KG1 (cell line): ENCODE measurements at regions not wholly inside any gene's neighbourhood (a gene's known extent, or its start where the extent isn't known, plus 50 kb on each side); places are given as distances from the start of the nearest gene placed in this dataset.
"Not testable (repeated sequence)": the region's sequence is repeated elsewhere in the genome, so short reads cannot be mapped to it uniquely, and the experiment has no call there.

Experiments used
- DNase-seq: peaks from one replicate; lab custom pipeline; 2025; lab: John Stamatoyannopoulos, UW

DNA sequence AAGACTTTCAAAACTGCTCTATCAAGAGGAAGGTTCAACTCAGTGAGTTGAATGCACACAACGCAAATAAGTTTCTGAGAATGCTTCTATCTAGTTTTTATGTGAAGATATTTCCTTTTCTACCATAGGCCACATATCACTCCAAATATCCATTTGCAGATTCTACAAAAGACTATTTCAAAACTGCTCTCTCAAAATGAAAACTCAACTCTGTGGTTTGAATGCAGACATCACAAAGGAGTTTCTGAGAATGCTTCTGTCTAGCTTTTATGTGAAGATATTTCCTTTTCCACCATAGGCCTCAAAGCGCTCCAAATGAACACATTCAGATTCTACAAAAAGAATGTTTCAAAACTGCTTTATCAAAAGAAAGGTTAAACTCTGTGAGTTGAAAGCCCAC is 1093.1 kb upstream of the DEFB115 start:
- not testable (repeated sequence) for DNase-seq

DNA sequence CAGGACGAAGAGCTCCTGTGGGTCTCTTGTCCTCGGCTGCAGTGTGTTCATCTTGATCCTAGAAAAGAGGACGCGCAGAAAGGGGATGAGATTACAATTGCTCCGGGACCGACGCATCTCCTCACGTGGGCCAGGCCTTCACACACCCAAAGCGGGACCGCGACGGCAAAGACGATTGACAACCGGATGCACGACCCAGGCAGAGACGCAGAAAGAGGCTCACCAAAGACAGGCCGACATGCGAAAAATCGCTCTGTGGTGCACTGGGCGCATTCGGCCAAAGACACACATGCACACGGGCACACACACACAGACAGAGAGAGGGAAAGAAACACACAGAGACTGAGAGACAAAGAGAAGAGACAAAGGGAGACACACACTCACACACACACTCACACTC is 1089.9 kb upstream of the DEFB115 start:
- DNase-seq, result no peak

DNA sequence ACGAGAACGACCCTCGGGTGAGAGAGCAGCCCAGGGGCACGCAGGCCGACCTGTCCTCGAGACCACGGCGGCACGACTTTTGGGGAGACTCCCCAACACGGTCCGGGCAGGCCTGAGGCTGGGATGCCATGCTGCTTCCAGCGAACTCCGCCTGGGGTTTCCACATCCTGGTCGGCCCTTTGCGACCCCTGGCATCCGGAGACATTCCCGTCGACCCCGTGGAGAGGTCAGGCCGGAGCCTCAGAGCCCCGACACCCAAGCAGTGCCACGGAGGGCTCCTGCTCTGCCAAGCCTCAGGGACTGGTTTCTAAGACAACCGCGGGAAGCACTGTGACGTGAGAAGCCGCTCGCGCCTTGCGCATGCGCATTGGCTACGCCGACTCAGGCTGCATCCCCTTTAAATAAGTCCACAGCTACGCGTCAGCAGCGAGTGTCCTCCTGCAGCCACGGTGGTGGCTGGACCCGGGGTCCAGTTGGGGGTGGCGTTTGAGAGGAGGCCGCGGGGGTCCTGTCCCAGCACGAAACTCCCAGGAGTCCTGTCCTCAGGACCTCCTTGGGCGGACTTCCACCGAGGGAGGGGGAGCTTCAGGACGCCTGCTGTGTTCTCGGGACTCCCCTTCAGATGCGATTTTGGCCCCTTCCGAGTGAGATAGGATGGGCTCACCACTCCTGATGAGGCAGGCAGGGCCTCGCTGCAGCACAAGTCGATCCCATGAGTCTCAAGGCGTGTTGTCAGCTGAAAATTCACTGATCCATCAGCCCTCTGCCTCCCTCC is 1089.3 kb upstream of the DEFB115 start:
- DNase-seq, result no peak

DNA sequence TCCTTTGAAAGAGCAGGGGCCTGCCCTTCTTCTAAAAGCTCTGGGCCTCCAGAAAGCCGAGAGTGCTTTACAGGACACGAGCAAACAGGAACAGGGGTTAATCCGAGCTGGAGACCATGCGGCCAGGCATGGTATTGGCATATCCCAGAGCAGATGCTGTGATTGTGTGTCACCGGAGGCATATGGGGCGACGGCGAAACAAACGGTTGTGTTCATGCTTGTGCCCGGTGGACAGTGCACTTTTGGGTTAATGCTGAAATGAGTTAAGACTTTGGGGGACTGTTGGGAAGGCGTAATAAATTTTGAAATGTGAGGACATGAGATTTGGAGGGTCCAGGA is 1088.7 kb upstream of the DEFB115 start:
- no peak for DNase-seq

DNA sequence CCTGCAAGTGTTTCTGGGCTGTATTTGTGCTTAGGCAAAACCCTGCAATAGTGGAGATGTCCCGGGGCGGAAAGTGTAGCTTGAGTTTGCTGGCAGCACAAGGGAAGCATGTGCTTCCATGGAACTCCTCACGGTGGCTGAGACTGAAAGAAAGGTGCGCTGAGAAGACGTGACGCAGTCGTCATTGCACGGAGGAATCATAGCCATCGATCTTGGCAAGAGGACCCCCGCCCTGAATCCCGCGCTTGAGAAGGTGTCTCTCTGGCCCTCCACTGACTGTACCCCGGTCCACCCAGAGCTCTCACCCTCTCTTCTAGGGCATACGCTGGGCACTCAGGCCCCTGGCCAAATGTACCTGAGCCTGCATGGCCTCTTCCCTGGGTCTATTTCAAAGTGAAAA is 1081.8 kb upstream of the DEFB115 start:
- no peak for DNase-seq

DNA sequence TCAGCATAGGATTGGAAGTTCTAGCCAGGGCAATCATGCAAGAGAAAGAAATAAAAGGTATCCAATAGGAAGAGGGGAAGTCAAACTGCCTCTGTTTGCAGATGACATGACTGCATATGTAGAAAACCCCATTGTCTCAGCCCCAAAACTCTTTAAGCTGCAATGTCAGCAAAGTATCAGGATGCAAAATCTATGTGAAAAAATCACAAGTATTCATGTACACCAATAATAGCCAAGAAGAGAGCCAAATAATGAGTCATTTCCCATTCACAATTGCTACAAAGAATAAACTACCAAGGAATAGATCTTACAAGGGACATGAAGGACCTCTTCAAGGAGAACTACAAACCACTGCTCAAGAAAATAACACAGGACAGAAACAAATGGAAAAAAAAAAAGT is 1074.3 kb upstream of the DEFB115 start:
- not testable (repeated sequence) for DNase-seq

DNA sequence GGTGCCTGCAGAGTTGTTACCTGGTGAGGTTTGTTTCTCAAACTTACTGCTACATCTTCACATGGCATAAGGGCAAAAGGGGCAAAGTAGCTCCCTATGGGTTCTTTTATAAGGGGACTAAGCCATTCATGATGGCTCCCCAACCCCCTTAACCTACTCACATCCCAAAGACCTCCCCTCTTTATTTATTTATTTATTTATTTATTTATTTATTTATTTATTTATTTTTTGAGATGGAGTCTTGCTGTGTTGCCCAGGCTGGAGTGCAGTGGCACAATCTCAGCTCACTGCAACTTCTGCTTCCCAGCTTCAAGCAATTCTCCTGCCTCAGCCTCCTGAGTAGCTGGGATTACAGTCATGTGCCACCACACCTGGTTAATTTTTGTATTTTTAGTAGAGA is 1065.7 kb upstream of the DEFB115 start:
- DNase-seq, result not testable (repeated sequence)

DNA sequence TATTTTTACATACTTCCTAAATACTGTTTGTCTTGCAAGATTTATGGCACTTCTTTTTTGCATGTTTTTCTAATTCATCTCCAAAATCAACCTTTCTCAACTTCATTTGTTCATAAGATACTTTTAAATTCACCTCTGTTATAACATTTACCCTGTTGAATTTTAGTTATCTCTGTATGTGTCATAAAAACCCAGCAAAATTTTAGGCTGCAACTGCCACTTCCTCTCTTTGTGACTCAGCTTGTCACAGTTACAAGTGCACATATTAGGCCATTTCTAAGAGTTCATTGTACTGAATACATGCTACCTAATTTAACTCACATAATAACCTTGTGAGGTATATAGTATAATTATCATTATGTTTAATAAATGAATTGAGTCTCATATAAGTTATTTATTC is 1023.0 kb upstream of the DEFB115 start:
- DNase-seq, result peak; percentile 18

DNA sequence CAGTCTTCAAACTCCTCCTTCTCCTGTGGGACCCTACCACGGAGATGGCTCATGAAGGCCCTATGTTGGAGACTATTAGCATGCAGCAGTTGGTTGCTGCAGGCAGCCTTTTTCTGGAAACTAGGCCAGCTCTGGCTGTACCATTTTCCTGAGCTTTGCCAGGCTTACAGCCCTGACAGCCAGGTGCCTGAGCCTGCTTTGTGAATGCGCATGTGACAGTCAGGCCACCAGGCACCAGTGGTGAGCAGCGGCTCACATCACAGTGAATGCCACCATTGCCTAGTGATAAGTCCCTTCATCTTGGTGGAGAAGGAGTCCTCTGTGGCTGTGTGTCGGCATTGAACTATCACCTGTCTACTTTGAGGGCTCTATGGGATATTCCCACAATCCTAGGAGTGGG is 982.4 kb upstream of the DEFB115 start:
- not testable (repeated sequence) for DNase-seq

DNA sequence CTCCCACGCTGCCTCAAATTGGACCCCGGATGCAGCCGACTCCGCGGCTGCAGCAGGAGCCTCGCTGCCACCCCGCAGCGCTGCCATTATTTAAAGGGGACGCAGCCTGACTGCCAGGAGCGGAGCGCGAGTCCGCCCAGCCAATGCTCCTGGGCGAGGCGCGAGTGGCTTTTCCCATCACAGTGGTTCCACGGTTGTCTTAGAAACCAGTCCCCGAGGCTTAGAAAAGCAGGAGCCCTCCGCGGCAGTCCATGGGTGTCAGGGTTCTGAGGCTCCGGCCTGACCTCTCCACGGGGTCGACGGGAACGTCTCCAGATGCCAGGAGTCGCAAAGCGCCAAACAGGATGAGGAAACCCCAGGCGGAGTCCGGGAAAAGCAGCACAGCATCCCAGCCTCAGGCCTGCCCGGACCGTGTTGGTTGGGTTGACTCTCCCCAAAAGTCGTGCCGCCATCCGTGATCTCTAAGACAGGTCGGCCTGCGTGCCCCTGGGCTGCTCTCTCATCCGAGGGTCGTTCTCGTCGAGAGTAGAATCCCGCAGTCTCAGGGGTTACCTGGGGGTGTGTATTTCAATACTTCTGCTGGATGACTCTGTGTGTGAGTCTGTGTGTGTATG is 975.8 kb upstream of the DEFB115 start:
- DNase-seq, result no peak

DNA sequence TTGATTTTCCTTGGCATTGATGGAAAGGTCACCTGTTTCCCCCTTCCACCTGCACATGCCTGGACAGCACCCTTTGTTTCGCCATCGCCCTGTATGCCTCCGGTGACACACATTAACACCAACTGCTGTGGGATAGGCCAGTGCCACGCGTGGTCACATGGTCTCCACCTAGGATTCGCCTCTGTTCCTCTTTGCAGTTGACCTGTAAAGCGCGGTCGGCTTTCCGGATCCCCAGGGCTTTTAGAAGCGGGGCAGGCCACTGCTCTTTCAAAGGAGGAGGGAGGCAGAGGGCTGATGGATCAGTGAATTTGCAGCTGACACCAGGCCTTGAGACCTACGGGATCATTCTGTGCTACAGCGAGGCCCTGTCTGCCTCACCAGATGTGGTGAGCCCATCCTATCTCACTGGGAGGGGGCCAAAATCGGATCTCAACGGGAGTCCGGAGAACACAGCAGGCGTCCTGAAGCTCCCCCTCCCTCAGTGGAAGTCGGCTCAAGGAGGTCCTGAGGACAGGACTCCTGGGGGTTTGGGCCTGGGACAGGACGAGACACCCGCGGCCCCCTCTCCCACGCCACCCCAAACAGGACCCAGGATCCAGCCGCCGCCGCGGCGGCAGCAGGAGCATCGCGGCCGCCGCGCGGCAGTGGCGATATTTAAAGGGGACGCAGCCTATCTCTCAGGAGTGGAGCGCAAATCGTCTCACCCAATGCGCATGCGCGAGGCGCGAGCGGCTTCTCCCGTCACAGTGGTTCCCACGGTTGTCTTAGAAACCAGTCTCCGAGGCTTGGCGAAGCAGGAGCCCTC is 973.8 kb upstream of the DEFB115 start:
- not testable (repeated sequence) for DNase-seq

DNA sequence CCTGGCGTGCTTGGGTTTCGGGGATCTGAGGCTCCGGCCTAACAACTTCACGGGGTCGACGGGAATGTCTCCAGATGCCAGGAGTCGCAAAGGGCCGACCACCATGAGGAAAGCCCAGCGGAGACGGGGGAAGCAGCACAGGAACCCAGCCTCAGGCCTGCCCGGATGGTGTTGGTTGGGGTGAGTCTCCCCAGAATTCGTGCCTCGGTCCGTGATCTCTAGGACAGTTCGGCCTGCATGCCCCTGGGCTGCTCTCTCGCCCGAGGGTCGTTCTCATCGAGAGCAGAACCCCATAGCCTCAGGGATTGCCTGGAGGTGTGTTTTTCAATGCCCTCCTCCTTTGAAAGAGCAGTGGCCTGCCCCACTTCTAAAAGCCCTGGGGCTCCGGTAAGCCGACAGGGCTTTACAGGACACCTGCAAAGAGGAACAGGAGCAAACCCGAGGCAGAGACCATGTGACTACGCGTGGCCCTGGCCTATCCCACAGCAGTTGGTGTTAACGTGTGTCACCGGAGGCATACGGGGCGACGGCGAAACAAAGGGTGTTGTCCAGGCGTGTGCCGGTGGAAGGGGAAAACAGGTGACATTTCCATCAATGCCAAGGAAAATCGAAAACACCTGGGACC is 973.1 kb upstream of the DEFB115 start:
- no peak for DNase-seq

DNA sequence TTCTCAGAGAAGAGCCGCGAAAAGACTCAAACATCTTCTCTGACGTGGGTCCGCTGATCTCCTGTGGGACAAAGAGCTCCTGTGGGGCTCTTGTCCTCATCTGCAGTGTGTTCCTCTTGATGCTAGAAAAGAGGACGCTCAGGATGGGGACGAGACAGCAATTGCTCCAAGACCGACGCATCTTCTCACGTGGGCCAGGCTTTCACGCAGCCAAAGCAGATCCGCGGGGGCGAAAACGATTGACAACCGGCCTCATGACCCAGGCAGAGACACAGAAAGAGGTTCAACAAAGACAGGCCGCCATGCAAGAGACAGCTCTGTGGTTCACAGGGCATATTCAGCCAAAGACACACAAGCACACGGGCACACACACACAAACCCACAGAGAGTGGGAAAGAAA is 971.8 kb upstream of the DEFB115 start:
- no peak for DNase-seq

DNA sequence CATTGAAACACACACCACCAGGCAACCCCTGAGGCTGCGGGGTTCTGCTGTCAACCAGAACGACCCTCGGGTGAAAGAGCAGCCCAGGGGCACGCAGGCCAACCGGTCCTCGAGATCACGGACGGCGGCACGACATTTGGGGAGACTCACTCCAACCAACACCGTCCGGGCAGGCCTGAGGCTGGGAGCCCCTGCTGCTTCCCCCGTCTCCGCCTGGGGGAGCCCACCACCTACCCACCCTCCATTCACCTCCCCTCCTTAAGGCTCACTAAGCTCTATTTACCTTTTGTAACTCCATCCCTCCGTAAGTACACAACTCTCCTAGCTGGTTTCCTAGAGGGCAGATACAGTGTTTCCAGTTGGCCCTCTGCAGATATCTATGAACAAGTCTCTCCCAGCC is 971.3 kb upstream of the DEFB115 start:
- DNase-seq, result no peak

DNA sequence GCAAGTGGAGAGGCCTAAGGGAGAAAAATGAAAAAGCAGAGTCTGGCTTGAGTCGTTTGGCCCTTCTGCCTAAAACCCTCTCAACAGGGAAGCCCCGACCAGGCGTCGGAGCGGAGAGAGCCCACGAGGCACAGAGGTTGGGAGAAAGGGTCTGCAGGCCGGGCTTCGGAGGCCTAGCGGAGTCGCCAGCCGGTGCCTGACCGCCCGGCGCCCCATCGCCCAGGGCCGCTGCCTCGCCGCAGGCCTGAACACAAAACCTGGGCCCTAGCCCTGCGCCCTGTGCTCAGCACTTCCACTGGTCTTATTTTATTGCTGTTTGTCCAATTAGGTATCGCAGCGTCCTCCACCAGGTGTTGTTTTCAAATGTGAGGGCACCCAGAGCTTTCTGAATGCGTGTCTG is 970.0 kb upstream of the DEFB115 start:
- not testable (repeated sequence) for DNase-seq

DNA sequence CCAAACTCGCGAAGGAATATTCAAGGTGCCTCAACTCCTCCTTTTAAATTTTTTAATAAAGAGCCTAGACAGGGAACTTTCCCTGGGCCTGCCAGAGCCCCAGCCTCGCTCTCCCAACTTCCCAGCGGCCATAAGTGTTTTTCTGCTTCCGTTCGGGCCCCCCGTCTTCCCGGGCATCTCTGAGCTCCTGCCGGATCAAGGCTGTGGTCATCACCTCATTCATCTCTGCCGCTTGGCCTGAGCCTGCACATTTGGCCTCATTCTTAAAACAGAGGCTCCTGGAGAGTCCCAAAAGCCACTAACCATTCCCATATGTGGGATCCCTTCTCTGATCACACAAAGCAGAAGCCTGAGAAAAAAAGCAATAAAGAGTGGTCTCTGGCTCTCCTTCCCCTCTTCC is 969.1 kb upstream of the DEFB115 start:
- no peak for DNase-seq

DNA sequence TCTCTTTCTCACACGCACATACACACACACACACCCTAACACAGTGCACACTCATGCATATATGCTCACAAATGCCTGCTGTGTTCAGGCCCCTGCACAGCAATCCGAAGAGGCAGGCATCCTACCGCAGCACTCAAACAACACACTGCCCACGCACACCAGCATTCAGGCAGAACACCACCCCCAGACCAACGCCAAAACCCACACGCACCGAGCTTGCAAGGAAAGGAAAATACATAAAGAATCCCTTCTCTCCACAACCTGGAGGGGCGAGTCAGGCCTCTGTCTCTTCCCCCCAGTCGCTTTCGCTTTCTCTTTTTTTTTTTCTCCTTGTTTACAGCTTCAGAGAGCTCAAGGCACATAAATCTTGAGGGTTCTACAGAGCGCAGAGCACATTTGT is 968.4 kb upstream of the DEFB115 start:
- not testable (repeated sequence) for DNase-seq

DNA sequence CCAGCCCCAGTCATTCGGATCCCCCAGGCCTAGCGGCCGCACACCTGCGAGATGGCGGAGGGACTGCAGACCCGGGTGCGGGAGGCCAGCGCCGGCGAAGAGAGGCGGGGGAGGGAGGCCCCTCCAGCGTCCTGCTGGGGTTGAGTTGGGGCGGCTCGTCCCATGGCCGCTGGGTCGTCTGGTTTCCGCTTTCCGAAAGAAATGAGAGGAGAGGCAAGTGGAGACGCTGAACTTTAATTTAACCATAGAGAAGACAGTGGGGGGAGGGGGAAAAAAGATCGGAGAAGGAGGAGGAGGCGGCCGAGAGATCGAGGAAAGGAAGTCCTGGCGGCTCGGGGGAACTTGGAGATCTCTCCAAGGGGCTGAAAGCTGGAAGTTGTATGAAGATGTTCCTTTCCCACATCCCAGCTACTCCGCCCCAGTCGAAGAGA is 967.7 kb upstream of the DEFB115 start:
- DNase-seq, result not testable (repeated sequence)

DNA sequence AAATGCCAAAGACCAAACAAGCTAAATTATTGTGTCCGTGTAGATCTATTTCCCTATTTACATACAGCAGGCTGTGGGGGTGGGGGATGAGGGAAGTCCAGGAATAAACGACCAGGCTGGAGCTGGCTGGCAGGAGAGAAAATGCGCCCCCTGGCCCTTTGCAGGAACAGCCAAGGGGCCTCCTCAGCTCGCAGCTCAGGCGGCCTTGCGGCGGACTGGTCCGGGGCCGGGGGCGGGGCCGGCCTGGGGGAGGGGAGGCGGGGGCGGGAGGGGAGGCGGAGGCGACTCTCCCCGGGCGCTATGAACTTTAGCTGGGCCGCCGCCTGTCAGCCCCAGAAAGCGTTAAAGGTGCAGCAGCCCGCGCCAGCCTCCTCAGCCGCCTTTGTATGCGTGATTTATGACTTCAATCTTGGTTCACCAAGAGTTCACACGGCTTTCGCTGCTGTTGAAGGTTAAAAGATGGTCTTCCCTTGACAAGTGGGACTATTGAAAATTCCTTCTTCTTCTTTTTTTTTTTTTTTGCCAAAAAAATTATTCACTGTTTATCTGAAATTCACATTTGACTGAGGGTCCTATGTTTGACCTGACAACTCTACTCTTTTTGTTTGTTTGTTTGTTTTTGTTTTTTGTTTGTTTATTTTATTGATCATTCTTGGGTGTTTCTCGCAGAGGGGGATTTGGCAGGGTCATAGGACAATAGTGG is 967.0 kb upstream of the DEFB115 start:
- peak; percentile 51 for DNase-seq

DNA sequence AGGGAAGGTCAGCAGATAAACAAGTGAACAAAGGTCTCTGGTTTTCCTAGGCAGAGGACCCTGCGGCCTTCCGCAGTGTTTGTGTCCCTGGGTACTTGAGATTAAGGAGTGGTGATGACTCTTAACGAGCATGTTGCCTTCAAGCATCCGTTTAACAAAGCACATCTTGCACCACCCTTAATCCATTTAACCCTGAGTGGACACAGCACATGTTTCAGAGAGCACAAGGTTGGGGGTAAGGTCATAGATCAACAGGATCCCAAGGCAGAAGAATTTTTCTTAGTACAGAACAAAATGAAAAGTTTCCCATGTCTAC is 966.4 kb upstream of the DEFB115 start:
- DNase-seq, result not testable (repeated sequence)

DNA sequence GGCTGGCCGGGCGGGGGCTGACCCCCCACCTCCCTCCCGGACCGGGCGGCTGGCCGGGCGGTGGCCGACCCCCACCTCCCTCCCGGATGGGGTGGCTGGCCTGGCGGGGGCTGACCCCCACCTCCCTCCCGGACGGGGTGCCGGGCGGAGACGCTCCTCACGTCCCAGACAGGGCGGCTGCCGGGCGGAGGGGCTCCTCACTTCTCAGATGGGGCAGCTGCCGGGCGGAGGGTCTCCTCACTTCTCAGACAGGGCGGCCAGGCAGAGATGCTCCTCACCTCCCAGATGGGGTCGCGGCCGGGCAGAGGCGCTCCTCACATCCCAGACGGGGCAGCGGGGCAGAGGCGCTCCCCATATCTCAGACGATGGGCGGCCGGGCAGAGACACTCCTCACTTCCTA is 965.8 kb upstream of the DEFB115 start:
- DNase-seq, result not testable (repeated sequence)

DNA sequence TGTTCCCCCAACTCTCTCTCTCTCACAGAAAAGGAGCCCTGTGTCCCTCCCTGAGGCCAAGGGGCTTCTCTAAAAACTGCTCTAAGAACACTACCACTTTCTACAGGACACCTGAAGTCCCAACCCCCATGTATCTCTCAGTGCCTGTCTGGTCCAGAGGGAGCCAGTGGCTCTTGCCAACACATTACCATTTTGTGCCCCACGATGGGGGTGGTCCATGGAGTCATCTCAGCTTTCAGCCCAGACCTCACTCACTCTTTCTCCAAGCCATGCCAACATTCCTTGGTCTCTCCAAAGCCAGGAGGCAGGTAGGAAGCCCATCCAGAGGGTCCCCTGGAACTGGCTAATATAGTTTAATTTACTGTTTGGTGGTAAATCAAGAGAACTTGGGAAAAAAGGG is 962.1 kb upstream of the DEFB115 start:
- not testable (repeated sequence) for DNase-seq
